Loucy (cell line): ENCODE measurements at regions not wholly inside any gene's neighbourhood (a gene's known extent, or its start where the extent isn't known, plus 50 kb on each side); places are given as distances from the start of the nearest gene placed in this dataset.

Experiments
- H2AFZ ChIP-seq: fragments of 200-600 bp; sonication (generic); 2 replicates; pipeline ENCODE4 v1.6.0; 2016; ENCODE audit warnings: antibody characterized with exemption, mild to moderate bottlenecking, low read length, moderate library complexity
- H3F3A ChIP-seq: fragments of 200-600 bp; 2 replicates; pipeline ENCODE4 v1.6.0; 2016; ENCODE audit warnings: antibody characterized with exemption, low read depth, mild to moderate bottlenecking
- H3K27me3 ChIP-seq: fragments of 200-600 bp; sonication (generic); 2 replicates; pipeline ENCODE4 v1.6.1; 2014; ENCODE audit warnings: low read length, mild to moderate bottlenecking; ENCODE audit not compliant: insufficient read depth, poor library complexity, severe bottlenecking
- H3K36me3 ChIP-seq: fragments of 200-600 bp; sonication (generic); 2 replicates; pipeline ENCODE4 v1.6.1; 2016; ENCODE audit warnings: low read length; ENCODE audit not compliant: insufficient read depth
- H3K4me1 ChIP-seq: fragments of 200-600 bp; sonication (generic); 2 replicates; pipeline ENCODE4 v1.5.1; 2014; ENCODE audit warnings: low read length, mild to moderate bottlenecking; ENCODE audit not compliant: insufficient read depth, poor library complexity, severe bottlenecking
- H3K4me2 ChIP-seq: fragments of 200-600 bp; sonication (generic); 2 replicates; pipeline ENCODE4 v1.6.0; 2014; ENCODE audit warnings: antibody characterized with exemption, low read length, low read depth, mild to moderate bottlenecking; ENCODE audit not compliant: poor library complexity, severe bottlenecking
- H3K4me3 ChIP-seq: fragments of 200-600 bp; sonication (generic); 2 replicates; pipeline ENCODE4 v1.5.1; 2014; ENCODE audit warnings: low read length, mild to moderate bottlenecking, mixed read lengths; ENCODE audit not compliant: poor library complexity, severe bottlenecking
- H3K79me2 ChIP-seq: fragments of 200-600 bp; sonication (generic); 2 replicates; pipeline ENCODE4 v1.6.1; 2014; ENCODE audit warnings: low read length; ENCODE audit not compliant: insufficient read depth
- H3K9ac ChIP-seq: fragments of 200-600 bp; sonication (generic); 2 replicates; pipeline ENCODE4 v1.6.0; 2014; ENCODE audit warnings: mild to moderate bottlenecking, low read depth, low read length, moderate library complexity; ENCODE audit not compliant: poor library complexity, severe bottlenecking
- H3K9me2 ChIP-seq: fragments of 200-600 bp; sonication (generic); replicated peaks from 2 replicates; pipeline ENCODE4 v1.6.1; 2016; ENCODE audit warnings: low read depth, low read length, mixed read lengths
- H3K9me3 ChIP-seq: fragments of 200-600 bp; sonication (generic); 2 replicates; pipeline ENCODE4 v1.6.1; 2014; ENCODE audit warnings: mild to moderate bottlenecking, antibody characterized with exemption, low read length, low read depth; ENCODE audit not compliant: insufficient read depth
- H4K20me1 ChIP-seq: fragments of 200-600 bp; sonication (generic); 2 replicates; pipeline ENCODE4 v1.6.0; 2014; ENCODE audit warnings: antibody characterized with exemption, low read length, mild to moderate bottlenecking; ENCODE audit not compliant: insufficient read depth, poor library complexity, severe bottlenecking
- EZH2phosphoT487 ChIP-seq: fragments of 200-600 bp; IDR thresholded peaks from 2 replicates; pipeline ENCODE4 v1.6.1; 2018; ENCODE audit warnings: antibody characterized with exemption, mild to moderate bottlenecking, moderate library complexity, borderline replicate concordance
- TF ChIP-seq, protein P1 (sequence below): fragments of 200-600 bp; sonication (generic); conservative IDR thresholded peaks from 2 replicates; pipeline ENCODE4 v1.5.1; 2014; ENCODE audit warnings: mild to moderate bottlenecking, antibody characterized with exemption, low read length

DNA sequence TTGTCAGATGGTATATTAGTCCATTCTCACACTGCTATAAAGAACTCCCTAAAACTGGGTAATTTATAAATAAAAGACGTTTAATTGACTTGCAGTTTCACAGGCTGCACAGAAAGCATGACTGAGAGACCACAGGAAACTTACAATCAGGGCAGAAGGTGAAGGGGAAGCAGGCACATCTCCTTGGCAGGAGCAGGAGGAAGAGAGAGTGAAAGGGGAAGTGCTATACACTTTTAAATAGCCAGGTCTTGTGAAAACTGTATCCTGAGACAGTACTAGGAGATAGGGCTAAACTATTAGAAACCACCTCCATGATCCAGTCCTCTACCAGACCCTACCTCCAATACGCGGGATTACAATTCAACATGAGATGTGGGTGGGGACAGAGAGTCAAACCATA, 193.9 kb upstream of the KCNG1 start:
- no peaks in the 10 kb centered on the region for H3F3A ChIP-seq
- H3K9me2 ChIP-seq: no peaks in the 10 kb centered on the region
- TF ChIP-seq EZH2phosphoT487: no peak
- TF ChIP-seq, protein P1, sequence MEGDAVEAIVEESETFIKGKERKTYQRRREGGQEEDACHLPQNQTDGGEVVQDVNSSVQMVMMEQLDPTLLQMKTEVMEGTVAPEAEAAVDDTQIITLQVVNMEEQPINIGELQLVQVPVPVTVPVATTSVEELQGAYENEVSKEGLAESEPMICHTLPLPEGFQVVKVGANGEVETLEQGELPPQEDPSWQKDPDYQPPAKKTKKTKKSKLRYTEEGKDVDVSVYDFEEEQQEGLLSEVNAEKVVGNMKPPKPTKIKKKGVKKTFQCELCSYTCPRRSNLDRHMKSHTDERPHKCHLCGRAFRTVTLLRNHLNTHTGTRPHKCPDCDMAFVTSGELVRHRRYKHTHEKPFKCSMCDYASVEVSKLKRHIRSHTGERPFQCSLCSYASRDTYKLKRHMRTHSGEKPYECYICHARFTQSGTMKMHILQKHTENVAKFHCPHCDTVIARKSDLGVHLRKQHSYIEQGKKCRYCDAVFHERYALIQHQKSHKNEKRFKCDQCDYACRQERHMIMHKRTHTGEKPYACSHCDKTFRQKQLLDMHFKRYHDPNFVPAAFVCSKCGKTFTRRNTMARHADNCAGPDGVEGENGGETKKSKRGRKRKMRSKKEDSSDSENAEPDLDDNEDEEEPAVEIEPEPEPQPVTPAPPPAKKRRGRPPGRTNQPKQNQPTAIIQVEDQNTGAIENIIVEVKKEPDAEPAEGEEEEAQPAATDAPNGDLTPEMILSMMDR: no peak
- no peak overlapping the region for H2AFZ ChIP-seq
- H3K9ac ChIP-seq: no peak overlapping the region
- H3K4me2 ChIP-seq: no peak overlapping the region
- no peak overlapping the region for H3K4me3 ChIP-seq
- no peaks in the 10 kb centered on the region for H3K79me2 ChIP-seq
- H3K4me1 ChIP-seq: no peaks in the 10 kb centered on the region
- no peaks in the 10 kb centered on the region for H4K20me1 ChIP-seq
- H3K36me3 ChIP-seq: no peaks in the 10 kb centered on the region
- H3K9me3 ChIP-seq: peaks cover 8% of the 10 kb centered on the region; the same call in 1 of the 2 replicates
- H3K27me3 ChIP-seq: no peaks in the 10 kb centered on the region

GRCh38 chr20:51212816-51213215, 189.9 kb upstream of the KCNG1 start:
- TF ChIP-seq, protein P1: no peak
- TF ChIP-seq EZH2phosphoT487: no peak
- H3K4me3 ChIP-seq: no peak overlapping the region
- H4K20me1 ChIP-seq: no peaks in the 10 kb centered on the region
- H3K27me3 ChIP-seq: no peaks in the 10 kb centered on the region
- H3K4me2 ChIP-seq: no peak overlapping the region
- H3K79me2 ChIP-seq: no peaks in the 10 kb centered on the region
- no peaks in the 10 kb centered on the region for H3K9me2 ChIP-seq
- peaks cover 8% of the 10 kb centered on the region; the same call in 1 of the 2 replicates for H3K9me3 ChIP-seq
- H3K9ac ChIP-seq: no peak overlapping the region
- no peaks in the 10 kb centered on the region for H3F3A ChIP-seq
- H2AFZ ChIP-seq: no peak overlapping the region
- H3K4me1 ChIP-seq: no peaks in the 10 kb centered on the region
- H3K36me3 ChIP-seq: no peaks in the 10 kb centered on the region

GRCh38 chr20:51211191-51211590, 188.3 kb upstream of the KCNG1 start:
- no peak overlapping the region for H3K4me3 ChIP-seq
- TF ChIP-seq EZH2phosphoT487: no peak
- TF ChIP-seq, protein P1: no peak
- no peaks in the 10 kb centered on the region for H4K20me1 ChIP-seq
- no peaks in the 10 kb centered on the region for H3K36me3 ChIP-seq
- H2AFZ ChIP-seq: no peak overlapping the region
- no peaks in the 10 kb centered on the region for H3K79me2 ChIP-seq
- no peaks in the 10 kb centered on the region for H3F3A ChIP-seq
- no peak overlapping the region for H3K4me2 ChIP-seq
- H3K9me3 ChIP-seq: no peaks in the 10 kb centered on the region
- H3K9me2 ChIP-seq: no peaks in the 10 kb centered on the region
- no peaks in the 10 kb centered on the region for H3K4me1 ChIP-seq
- no peaks in the 10 kb centered on the region for H3K27me3 ChIP-seq
- no peak overlapping the region for H3K9ac ChIP-seq
